Chondrocyte (in vitro differentiated cells): ENCODE measurements at regions not wholly inside any gene's neighbourhood (a gene's known extent, or its start where the extent isn't known, plus 50 kb on each side); places are given as distances from the start of the nearest gene placed in this dataset.
"Not testable (repeated sequence)": the region's sequence is repeated elsewhere in the genome, so short reads cannot be mapped to it uniquely, and the experiment has no call there.

ENCODE experiments used
- DNase-seq: peaks from one replicate; pipeline ENCODE4 v3.0.0; 2021; ENCODE audit warnings: mixed read lengths, low spot score
- H3K27ac Mint-ChIP-seq: one replicate; pipeline ENCODE4 v1.8.0; 2021; ENCODE audit warnings: mild to moderate bottlenecking, moderate library complexity, mixed read lengths; ENCODE audit not compliant: unreplicated experiment
- H3K27me3 Mint-ChIP-seq: 2 replicates; pipeline ENCODE4 v1.8.0; 2021; ENCODE audit warnings: low read depth, mixed read lengths
- H3K36me3 Mint-ChIP-seq: 2 replicates; pipeline ENCODE4 v1.8.0; 2021; ENCODE audit warnings: low read depth, mixed read lengths
- H3K4me1 Mint-ChIP-seq: 2 replicates; pipeline ENCODE4 v1.8.0; 2021; ENCODE audit warnings: low read depth, mild to moderate bottlenecking, mixed read lengths
- H3K4me3 Mint-ChIP-seq: one replicate; pipeline ENCODE4 v1.8.0; 2021; ENCODE audit warnings: mild to moderate bottlenecking, moderate library complexity, mixed read lengths; ENCODE audit not compliant: unreplicated experiment
- H3K9me3 Mint-ChIP-seq: 2 replicates; pipeline ENCODE4 v1.8.0; 2021; ENCODE audit warnings: low read depth, mixed read lengths
- TF ChIP-seq, protein P1 (sequence below): fragments of 200-600 bp; sonication (generic); IDR thresholded peaks from 2 replicates; pipeline ENCODE4 v1.5.0; 2021; ENCODE audit warnings: antibody characterized with exemption, mild to moderate bottlenecking, moderate library complexity

DNA sequence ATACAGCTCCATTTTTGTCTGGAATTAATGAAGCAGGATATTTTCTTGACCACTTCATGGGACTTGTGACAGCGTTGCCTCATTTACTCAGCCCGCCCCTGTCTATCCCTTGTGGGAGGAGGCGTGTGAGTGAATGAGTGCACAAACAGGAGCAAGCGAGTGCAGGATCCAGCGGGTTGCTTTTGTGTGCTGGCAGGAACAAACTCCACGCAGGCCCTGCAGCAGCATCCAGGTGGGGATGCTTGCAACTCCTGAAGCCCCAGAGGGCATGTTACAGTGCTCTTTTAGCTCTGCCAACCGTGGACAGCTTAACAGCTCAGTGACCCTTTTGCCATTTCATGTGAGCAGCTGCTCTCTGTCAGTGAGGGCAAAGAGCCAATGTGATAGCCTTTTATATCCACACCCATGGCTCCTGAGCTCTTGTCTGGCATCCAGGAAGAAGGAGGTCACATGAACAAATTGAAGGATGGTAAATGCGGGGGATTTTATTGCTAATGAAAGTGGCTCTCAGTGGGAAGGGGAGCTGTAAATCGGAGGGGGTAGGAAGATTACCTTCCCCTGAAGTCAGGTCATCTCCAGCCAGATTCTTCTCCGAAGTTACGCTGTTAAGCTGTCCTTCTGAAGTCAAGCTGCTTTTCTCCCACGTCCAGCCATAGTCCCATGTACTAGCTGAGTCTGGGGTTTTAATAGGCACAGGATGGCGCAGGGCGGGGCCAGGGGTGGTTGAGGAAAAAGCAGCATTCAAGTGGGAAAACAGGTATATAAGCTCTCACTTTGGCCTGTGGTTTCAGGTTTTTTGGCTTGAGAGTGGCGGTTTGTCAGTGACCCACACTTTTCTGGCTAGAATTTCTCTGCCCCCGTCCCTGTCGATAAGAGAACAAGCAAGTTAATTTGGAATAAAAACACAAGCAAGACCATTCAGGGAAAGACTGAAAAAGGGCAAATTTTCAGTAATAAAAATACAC, 714.7 kb upstream of the MBL2 start:
- TF ChIP-seq, protein P1, sequence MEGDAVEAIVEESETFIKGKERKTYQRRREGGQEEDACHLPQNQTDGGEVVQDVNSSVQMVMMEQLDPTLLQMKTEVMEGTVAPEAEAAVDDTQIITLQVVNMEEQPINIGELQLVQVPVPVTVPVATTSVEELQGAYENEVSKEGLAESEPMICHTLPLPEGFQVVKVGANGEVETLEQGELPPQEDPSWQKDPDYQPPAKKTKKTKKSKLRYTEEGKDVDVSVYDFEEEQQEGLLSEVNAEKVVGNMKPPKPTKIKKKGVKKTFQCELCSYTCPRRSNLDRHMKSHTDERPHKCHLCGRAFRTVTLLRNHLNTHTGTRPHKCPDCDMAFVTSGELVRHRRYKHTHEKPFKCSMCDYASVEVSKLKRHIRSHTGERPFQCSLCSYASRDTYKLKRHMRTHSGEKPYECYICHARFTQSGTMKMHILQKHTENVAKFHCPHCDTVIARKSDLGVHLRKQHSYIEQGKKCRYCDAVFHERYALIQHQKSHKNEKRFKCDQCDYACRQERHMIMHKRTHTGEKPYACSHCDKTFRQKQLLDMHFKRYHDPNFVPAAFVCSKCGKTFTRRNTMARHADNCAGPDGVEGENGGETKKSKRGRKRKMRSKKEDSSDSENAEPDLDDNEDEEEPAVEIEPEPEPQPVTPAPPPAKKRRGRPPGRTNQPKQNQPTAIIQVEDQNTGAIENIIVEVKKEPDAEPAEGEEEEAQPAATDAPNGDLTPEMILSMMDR: no peak
- Mint-ChIP-seq H3K27me3 (no peaks in the 10 kb centered on the region), H3K4me1 (no peaks in the 10 kb centered on the region), H3K4me3 (no peak overlapping the region), H3K27ac (no peak overlapping the region), H3K36me3 (peaks cover 5% of the 10 kb centered on the region), H3K9me3 (peaks cover 21% of the 10 kb centered on the region)
- no peak for DNase-seq

DNA sequence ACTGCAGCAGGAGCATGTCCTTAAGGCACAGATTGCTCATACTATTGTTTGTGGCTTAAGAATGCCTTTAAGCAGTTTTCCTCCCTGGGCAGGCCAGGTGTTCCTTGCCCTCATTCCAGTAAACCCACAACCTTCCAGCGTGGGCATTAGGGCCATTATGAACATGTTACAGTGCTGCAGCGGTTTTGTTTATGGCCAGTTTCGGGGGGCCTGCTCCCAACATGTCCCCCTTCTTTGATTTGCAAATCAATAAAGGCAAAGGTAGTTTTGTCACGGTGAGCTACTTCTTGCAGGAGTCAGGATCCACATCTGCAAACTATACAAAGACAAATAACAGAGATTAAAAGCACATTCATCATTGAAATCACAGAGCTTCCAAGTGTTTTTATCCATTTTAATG, 712.8 kb upstream of the MBL2 start:
- H3K36me3 Mint-ChIP-seq, H3K4me3 Mint-ChIP-seq, DNase-seq, H3K27ac Mint-ChIP-seq, H3K27me3 Mint-ChIP-seq, H3K4me1 Mint-ChIP-seq: not testable (repeated sequence)
- peaks cover 21% of the 10 kb centered on the region for H3K9me3 Mint-ChIP-seq

DNA sequence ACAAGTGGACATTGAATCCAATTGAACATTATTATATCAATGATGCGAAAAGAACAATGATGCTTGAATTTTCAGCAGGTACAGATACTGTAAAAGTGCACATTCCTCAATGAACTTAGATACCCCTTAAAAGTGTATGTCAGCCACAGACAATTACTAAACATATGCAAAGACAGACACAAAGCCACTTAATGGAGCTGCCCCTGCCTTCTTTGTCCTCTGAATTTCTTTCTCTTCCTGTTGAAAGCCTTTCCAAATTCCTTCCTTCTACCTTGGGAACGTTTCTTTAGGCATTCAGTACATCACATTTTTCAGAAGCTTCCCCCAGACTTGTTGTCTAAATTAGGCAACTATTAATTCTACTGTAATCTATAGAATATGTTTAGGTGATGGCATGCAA, 706.8 kb upstream of the MBL2 start:
- Mint-ChIP-seq H3K4me3 (no peak overlapping the region), H3K4me1 (no peaks in the 10 kb centered on the region)

DNA sequence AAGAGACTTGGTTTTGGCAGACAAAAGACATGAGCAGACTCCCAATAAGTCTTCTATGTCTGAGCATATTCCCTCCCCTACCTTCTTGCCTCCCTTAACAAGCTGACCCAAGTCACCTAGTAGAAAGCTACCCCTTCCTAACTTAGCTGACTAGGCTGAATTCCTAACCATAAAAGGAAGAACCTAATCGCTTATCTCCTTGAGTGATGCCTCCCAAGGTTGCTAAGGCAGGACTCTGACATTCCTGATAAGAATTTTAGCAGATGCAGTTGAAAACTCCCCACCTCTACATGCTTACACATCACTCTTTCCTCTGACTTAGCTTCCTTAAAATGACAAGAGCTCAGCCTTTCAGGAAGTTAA, 704.7 kb upstream of the MBL2 start:
- no peaks in the 10 kb centered on the region for H3K36me3 Mint-ChIP-seq
- DNase-seq: no peak
- TF ChIP-seq, protein P1: no peak
- no peak overlapping the region for H3K4me3 Mint-ChIP-seq
- no peaks in the 10 kb centered on the region for H3K9me3 Mint-ChIP-seq
- no peak overlapping the region for H3K27ac Mint-ChIP-seq
- H3K27me3 Mint-ChIP-seq: peaks cover 4% of the 10 kb centered on the region
- H3K4me1 Mint-ChIP-seq: no peaks in the 10 kb centered on the region

More for the DNA sequence above, 706.8 kb upstream of the MBL2 start:
- H3K9me3 Mint-ChIP-seq: peaks cover 1% of the 10 kb centered on the region
- DNase-seq: no peak
- TF ChIP-seq, protein P1: no peak
- peaks cover 4% of the 10 kb centered on the region for H3K27me3 Mint-ChIP-seq
- H3K27ac Mint-ChIP-seq: no peak overlapping the region
- H3K36me3 Mint-ChIP-seq: peaks cover under 1% of the 10 kb centered on the region

DNA sequence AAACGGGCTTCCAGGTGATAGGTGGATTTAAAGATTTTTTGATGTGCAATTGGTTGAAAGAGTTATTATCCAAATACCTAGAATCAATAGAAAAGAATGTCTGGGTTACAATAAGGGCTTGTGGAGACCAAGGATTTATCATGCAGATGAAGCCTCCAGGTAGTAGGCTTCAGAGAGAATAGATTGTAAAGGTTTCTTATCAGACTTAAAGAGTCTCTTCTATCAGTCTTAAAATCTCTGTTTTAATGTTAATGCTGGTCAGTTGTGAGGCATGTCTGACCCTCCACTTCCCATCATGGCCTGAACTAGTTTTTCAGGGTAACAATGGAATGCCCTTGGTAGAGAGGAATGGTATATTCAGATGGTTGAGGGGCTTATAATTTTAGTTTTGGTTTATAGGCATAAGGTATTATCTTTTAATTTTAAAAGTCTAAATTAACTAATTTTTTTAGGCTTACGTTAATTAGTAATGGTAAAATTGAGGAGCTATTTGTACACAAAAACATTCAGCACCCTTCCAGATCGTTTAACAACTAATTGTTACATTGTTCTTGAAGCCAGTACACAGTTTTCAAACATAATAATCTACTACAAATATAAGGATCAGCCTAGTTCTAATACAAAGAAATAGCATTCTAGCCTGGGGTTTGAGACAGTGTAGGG, 704.2 kb upstream of the MBL2 start:
- H3K36me3 Mint-ChIP-seq: no peaks in the 10 kb centered on the region
- no peaks in the 10 kb centered on the region for H3K9me3 Mint-ChIP-seq
- no peak for DNase-seq
- TF ChIP-seq, protein P1: no peak
- peaks cover 4% of the 10 kb centered on the region for H3K27me3 Mint-ChIP-seq
- H3K27ac Mint-ChIP-seq: no peak overlapping the region
- no peak overlapping the region for H3K4me3 Mint-ChIP-seq
- H3K4me1 Mint-ChIP-seq: no peaks in the 10 kb centered on the region
